CD4-positive, alpha-beta T cell treated with Interleukin-2 at 100 ng/mL for 4 hours (primary cell): ENCODE measurements at regions not wholly inside any gene's neighbourhood (a gene's known extent, or its start where the extent isn't known, plus 50 kb on each side); places are given as distances from the start of the nearest gene placed in this dataset.
"Not testable (repeated sequence)": the region's sequence is repeated elsewhere in the genome, so short reads cannot be mapped to it uniquely, and the experiment has no call there.

ENCODE experiments used
- DNase-seq: peaks from one replicate; pipeline ENCODE4 v3.0.0-alpha.2; 2020; ENCODE audit warnings: low spot score

GRCh38 chr2:39996653-39997080, 217.6 kb upstream of the THUMPD2 start:
- no peak for DNase-seq

- no peak for DNase-seq
Observed at GRCh38 chr2:39995005-39995737, 216.1 kb upstream of the THUMPD2 start.

- no peak for DNase-seq
Observed at GRCh38 chr2:39994151-39994550, 215.1 kb upstream of the THUMPD2 start.

GRCh38 chr2:39991298-39991697, 212.2 kb upstream of the THUMPD2 start:
- DNase-seq = no peak

DNA sequence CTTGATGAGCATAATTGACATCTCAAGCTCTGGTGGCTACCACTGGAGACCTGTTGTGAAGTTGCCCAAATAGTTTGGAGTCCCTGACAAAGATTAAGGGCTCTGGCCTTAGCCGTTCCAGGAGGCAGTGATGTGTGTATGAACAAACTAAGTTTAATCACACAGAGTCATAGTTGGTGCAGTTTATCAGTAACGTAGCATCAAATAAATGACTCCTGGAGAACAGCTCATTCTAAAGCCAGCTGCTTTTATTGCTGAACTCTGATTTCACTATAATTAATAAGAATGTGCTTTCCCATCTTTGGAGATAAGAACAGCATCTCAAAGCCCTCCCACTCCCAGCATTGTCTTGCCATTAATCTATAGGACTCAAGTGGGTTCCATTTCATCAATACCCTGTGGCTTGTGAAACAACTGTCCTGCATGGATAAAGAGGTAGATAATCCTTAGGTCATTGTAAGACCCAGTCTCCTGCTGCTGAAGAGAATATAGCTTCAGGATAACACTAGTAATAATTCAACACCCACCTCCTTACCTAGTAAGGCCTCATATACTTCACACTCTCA, 211.4 kb upstream of the THUMPD2 start:
- no peak for DNase-seq

GRCh38 chr2:39989888-39990287, 210.8 kb upstream of the THUMPD2 start:
- DNase-seq = no peak

GRCh38 chr2:39981883-39982311, 202.8 kb upstream of the THUMPD2 start:
- DNase-seq = no peak

DNA sequence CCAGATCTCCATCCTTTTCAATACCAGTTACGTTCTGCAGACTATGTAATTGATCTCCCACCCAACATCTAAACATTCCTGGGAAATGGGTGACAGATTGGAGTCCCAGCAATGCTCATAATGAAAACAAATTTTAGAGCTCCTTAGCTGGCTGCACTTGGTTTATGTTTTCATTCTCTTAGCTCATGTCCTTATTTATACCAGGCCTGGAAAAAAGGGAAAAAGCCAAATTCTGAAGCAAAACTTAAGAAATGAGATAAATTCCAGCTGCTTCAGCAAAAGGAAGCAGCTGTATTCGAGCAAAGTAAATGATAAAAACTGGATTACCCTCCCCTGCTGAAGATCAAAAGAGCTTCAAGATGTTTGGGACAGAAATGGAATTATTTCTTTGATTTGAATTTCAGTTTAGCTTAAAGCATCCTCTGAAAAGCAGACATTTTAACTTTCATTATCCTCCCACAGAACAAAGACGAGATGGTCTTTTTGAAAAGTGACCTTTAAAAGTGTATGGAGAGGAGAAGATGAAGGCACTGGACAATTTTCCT, 196.5 kb upstream of the THUMPD2 start:
- DNase-seq = no peak

GRCh38 chr2:39968037-39968436, 189.0 kb upstream of the THUMPD2 start:
- no peak for DNase-seq

DNA sequence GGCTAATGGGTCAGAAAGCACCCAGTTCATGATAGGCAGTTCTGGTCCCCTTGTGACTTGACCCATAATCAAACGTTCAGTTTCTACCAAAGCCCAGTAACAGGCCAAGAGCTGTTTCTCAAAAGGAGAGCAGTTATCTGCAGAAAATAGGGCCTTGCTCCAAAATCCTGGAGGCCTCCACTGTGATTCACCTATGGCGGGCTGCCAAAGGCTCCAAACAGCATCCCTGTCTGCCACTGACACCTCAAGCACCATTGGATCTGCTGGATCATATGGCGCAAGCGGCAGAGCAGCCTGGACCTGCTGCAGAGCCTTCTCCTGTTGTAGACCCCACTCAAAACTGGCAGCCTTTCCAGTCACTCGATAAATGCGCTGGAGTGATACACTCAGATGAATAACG, 181.6 kb upstream of the THUMPD2 start:
- DNase-seq = not testable (repeated sequence)

GRCh38 chr2:39954346-39954745, 175.3 kb upstream of the THUMPD2 start:
- no peak for DNase-seq

DNA sequence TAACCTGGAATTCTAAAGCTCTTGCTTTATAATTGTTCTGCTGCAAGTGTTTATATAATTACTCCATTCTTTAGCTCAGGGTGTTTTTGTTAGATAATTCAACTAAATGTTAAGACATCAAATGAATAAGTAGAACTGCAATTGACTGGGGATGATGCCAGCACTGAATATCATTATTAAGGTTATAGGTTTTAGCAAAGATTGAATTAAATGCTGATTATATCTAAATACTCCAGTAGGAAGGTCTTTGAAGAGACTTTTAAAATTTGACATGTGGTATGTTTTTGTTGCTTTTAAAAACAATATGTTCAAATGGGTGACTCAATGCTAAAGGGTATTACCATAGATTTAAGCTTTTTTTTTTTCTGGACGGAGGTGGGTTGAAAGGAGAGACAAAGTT, 170.1 kb upstream of the THUMPD2 start:
- DNase-seq = no peak

DNA sequence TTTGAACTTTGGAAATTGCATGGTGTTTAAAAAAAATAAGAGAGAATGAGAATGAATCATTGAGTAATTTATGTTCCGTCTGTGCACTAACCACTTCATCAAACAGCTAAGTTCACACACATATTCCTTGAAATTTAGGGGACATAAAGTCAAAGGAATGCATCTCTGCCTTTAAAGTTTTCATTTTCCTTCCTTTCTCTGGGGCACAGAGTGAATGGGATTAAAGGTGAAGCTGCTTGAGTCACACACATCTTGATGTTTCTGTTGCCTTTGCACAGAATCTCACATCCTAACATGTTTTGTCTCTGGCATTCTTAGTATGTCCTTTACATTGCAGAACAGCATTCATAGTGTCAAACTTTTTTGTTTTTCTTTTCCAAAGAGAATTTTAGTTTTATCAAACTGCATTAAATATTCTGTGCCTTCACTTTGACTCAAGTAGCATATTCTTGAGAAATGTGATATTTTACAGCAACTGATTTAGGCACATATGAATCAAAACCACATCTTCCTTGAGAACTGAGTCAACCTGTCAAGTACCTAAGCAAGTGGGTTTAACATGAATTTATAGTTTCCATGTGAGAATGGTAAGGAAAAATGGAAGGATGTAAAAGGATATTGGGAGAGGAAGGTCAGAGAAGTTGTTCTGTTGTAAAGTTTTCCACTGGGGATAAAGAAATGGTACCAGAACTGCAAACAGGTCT, 169.1 kb upstream of the THUMPD2 start:
- no peak for DNase-seq

- DNase-seq = no peak
Observed at GRCh38 chr2:39947294-39948015, 168.4 kb upstream of the THUMPD2 start.

DNA sequence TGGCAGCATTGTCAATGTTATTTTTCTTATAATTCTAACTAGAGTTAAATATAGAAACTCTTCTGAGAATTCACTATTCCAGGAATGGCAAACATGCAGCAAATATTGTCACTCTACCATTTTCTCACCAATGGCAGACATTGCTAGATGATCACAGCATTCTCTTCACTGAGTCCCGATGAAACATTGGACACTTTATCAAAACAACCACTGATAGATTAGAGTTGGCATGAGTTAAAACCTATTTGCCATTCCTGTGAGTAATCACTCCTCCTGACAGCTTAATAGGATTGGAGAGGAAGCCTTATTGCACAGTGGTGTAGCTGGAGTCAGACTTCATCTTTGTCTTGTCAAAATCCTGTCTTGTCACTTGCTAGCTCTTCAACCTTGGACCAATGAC, 163.9 kb upstream of the THUMPD2 start:
- DNase-seq = no peak

DNA sequence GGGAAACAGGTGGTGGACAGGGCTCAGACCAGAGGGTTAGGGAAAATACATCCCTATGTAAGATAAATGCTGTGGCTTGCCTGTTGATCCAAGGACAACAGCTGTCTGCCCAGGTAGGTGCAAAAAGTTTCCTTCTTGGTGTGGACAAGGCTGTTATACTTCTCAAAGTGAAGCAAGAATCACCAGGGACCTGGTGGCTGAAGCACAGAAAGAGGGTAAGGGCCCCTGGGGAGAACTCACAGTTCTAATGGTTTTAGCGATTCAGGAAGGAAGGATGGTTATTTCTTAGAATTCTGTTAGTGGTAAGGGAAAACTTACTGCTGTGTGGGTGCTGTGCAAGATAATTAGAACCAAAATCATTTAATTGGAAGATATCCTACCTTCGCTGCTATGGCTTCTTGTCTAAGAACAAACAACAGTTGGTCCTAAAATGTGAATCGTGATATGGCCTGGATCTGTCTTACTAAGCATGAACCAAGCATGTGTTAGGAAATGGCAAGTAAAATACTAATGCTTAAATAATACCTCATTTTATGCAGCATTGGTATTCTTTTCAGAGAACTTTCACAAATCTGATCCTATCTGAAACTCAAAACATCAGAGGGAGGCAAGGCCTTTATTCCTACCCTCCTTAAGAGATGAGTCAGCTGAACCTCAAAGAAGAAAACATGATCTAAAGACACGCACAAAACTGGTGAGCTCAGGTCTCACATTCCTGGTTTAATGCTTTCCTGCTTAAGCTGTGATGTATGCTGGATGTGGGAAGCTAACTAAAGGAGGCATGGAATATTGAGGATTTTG, 159.2 kb upstream of the THUMPD2 start:
- DNase-seq = no peak

- no peak for DNase-seq
Observed at GRCh38 chr2:39937621-39938020, 158.6 kb upstream of the THUMPD2 start.

GRCh38 chr2:39934851-39935250, 155.8 kb upstream of the THUMPD2 start:
- DNase-seq = no peak

GRCh38 chr2:39933196-39933595, 154.1 kb upstream of the THUMPD2 start:
- DNase-seq = no peak

DNA sequence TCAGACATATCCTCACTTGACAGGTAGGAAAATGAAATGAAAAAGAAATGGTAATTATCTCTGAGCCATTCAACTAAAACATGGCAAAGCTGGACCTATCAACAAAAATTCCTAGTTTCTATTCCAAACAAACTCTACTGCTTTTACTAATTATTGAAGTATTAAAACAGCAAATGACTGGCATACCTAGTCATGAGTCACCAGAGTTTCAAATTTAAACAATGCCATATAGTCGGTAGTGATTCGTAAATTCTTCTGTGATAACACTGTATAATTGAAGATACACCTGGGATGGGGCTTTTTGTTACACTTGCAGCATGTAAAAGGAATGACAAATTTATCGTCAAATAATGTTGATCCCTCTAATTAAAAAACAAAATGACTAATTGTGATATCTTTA, 153.1 kb upstream of the THUMPD2 start:
- no peak for DNase-seq

DNA sequence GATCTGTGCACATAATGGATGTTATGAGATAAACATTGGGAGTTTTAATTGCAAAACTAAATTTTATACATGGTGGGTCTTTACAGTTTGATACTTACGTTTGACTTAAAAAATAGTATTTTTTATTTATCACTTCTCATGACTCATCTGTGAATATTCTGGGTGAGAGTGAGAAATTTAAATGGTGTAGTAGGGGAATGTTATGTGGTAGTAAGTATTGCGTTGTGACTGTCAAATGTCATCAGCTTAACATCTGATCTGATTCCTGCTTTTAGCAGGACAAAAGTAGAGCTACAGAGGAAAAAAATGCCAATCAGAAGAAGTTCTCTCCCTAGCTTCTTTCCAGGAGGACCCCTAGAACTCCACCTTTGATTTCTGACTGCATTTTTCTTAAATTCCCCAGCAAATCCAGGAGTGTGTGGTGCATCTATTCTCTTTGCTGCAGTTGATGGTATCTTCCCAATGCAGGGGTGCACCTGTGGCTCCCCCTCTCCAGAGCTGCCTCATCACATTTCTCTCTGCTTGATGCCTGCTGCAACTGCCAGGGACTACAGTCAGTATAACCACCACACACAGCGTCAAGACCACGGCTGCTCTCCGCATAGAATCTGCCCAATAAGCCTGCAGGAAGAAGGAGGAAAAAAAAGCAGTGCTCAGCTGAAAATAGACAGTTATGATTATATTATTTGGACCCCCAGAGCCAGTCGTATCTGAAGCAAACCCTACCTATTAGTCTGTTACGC, 151.3 kb upstream of the THUMPD2 start:
- DNase-seq = no peak
